Activated naive CD4-positive, alpha-beta T cell treated with anti-CD3 and anti-CD28 coated beads, Interleukin-2, amount 50 U/mL, for 72 hours (primary cell): ENCODE measurements at regions not wholly inside any gene's neighbourhood (a gene's known extent, or its start where the extent isn't known, plus 50 kb on each side); places are given as distances from the start of the nearest gene placed in this dataset.
"Not testable (repeated sequence)": the region's sequence is repeated elsewhere in the genome, so short reads cannot be mapped to it uniquely, and the experiment has no call there.

ENCODE experiments used
- ATAC-seq, 2 donors: fragments of 150-1000 bp; cut with Tn5 transposase; 2 replicates each; pipeline ENCODE4 v1.10.0; 2021; ENCODE audit warnings: mild to moderate bottlenecking in 2 of 2, moderate library complexity in 2 of 2
- DNase-seq, 2 donors: peaks; one replicate each; pipeline ENCODE4 v3.0.0; 2021 to 2022; ENCODE audit warnings: low spot score in 2 of 2
- H3K27ac Mint-ChIP-seq, 2 donors: one replicate each; pipeline ENCODE4 v1.8.0; 2022; ENCODE audit warnings: mild to moderate bottlenecking in 2 of 2, mixed read lengths in 2 of 2
- H3K36me3 Mint-ChIP-seq, 2 donors: one replicate each; pipeline ENCODE4 v1.8.0; 2022; ENCODE audit warnings: mixed read lengths in 2 of 2
- H3K9me3 Mint-ChIP-seq, 2 donors: one replicate each; pipeline ENCODE4 v1.8.0; 2022; ENCODE audit warnings: mixed read lengths in 2 of 2

DNA sequence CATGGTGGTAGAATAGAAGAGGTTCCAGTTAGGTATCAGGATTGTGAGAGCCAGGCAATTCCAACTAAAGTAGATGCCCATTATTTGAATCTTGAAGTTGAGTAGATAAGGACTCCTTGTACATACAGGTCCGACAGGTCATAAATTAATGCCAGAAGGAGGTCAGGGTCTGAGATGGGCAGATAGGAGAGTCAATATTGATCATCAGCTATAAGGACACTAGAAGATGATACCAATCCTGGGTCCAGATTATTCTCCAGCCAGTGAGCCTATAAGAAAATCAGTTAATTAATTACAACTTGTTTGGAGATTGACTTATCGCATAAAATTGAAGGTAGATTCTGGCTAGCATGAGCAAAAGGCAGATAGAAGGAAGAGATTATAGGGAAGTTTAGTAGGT, 378.4 kb upstream of the NAALADL2 start:
- Mint-ChIP-seq H3K27ac (no peak overlapping the region), H3K9me3 (peaks cover 5 to 6% of the 10 kb centered on the region in 2 donors), H3K36me3 (no peaks in the 10 kb centered on the region)
- DNase-seq (no peak), ATAC-seq (no peak)

DNA sequence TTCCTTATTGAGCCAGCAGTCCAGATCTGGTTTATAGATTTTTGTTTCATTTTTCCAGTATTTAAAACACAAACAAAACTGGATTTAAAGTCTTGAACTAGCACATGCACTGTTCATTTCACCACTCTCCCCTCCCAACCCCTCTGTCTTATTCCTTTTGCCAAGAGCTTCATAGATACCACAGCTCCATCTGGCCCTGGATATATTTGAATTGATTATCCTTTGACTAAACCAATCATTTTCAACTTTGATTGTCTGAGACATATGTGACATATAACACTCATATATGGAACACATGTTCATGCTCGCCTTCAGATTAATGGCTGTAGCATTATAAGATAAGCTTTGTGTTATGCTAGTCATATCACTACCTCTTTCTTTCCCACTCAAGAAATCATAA, 376.6 kb upstream of the NAALADL2 start:
- DNase-seq (no peak), ATAC-seq (no peak)
- Mint-ChIP-seq H3K36me3 (no peaks in the 10 kb centered on the region), H3K9me3 (peaks cover 5 to 10% of the 10 kb centered on the region in 2 donors), H3K27ac (no peak overlapping the region)

DNA sequence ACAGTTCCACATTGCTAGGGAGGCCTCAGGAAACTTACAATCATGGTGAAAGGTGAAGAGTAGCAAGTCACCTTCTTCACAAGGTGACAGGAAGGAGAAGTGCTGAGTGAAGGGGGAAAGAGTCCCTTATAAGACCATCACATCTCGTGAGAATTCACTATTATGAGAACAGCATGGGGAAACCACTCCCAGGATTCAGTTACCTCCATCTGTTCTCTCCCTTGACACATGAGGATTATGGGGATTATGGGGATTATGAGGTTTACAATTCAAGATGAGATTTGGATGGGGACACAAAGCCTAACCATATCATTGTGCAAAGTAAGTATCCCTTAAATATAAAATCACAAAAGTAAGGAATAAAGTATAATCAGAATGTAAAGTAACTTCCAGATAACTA, 375.9 kb upstream of the NAALADL2 start:
- Mint-ChIP-seq H3K27ac (no peak overlapping the region), H3K9me3 (peaks cover 5 to 14% of the 10 kb centered on the region in 2 donors)
- no peak for ATAC-seq

DNA sequence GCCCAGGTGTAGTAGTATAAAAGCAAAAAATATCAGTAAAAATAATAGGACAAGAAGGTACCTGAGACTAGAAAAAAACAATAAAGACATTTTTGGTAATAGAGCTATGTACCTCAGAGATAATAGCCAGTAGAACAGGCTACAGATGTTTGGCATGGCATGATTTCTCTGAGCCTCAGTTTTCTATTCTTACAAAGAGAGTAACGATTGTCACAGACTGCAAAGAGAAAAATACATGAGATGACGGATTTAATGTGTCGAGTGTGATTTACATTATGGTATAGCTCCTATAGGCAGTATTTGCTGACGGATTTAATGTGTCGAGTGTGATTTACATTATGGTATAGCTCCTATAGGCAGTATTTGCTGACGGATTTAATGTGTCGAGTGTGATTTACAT, 375.3 kb upstream of the NAALADL2 start:
- not testable (repeated sequence) for ATAC-seq, DNase-seq, H3K27ac Mint-ChIP-seq, H3K36me3 Mint-ChIP-seq
- peaks cover 9 to 18% of the 10 kb centered on the region in 2 donors for H3K9me3 Mint-ChIP-seq

More for the DNA sequence above, 375.9 kb upstream of the NAALADL2 start:
- no peak for DNase-seq
- H3K36me3 Mint-ChIP-seq = no peaks in the 10 kb centered on the region

DNA sequence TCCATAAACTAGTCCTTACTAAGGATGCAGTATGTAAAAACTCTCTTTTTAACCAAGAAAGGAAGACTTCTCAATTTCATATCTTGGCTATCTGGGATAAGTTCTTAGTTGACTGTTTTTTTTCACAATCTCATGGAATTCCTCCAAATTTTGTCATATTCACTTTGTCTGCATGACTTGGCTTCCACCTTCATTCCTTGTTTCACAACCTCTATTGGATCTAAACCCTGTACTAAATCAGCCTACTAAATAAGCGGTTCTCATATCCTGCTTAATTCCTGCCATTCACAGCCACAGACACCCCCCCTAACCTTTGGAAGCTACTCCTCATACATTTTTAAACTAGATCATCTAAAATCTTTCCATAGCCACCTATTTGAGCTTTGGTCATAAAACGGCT, 370.6 kb upstream of the NAALADL2 start:
- H3K9me3 Mint-ChIP-seq = peaks cover 10 to 18% of the 10 kb centered on the region in 2 donors
- DNase-seq = no peak
- peaks cover 0 to 4% of the 10 kb centered on the region in 2 donors for H3K36me3 Mint-ChIP-seq
- ATAC-seq = no peak
- no peak overlapping the region for H3K27ac Mint-ChIP-seq

DNA sequence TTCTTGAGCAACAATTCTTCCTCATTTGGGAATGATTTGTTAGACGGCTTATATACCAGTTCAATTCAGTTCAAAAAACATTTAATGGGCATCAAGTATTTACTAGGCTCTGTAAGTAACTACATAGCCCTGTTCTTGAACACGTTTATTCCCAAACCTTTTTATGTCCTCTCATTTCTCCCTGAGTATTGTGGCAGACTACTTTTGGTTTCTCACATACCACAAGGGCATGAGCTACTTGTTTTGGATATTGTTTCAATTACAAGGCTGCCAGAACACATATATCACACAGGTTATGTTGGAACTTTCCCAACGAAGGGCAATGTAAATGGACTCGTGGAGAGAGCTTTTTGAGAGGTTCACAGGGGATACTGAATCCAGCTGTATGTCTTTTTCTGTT, 363.8 kb upstream of the NAALADL2 start:
- DNase-seq (no peak), ATAC-seq (no peak)
- no peaks in the 10 kb centered on the region for H3K36me3 Mint-ChIP-seq

DNA sequence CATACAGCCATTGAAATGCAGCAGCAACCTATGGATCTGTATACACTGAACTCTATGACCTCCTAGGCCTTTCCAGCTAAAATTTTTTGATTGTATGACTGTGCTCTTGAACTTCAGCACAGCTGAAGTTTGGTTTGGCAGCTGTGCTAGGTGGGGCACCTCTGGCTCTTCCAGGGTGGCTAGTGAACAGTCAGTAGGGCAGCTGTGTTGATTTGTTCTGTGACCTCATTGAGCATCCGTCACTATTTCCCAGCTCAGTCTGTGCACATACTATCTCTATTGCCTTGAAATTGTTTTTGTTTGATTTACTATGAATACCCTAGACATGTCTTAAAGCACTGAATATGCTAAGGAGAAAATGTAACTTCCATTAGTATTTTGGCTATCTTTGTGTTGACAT, 363.2 kb upstream of the NAALADL2 start:
- ATAC-seq (no peak), DNase-seq (no peak)
- H3K27ac Mint-ChIP-seq = no peak overlapping the region
- no peaks in the 10 kb centered on the region for H3K9me3 Mint-ChIP-seq
- no peaks in the 10 kb centered on the region for H3K36me3 Mint-ChIP-seq

More for the DNA sequence above, 363.8 kb upstream of the NAALADL2 start:
- Mint-ChIP-seq H3K27ac (no peak overlapping the region), H3K9me3 (peaks cover 0 to 2% of the 10 kb centered on the region in 2 donors)

DNA sequence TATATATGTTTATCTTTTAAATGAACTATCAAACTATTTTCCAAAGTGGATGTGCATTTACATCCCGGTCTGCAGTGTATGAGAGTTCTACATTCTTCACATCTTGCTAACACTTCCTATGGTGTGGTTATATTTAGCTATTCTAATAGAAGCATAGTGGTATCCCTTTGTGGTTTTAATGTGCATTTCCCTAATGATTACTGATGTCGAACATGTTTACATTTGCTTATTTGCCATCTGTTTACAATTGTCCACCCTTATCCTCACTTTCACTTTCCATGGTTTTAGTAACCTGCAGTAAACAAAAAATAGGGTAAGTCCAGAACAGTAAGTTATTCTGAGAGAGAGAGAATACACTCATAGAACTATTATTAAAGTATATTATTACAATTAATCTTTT, 360.5 kb upstream of the NAALADL2 start:
- no peak overlapping the region for H3K27ac Mint-ChIP-seq
- DNase-seq = no peak
- no peak for ATAC-seq
- no peaks in the 10 kb centered on the region for H3K36me3 Mint-ChIP-seq
- no peaks in the 10 kb centered on the region for H3K9me3 Mint-ChIP-seq

DNA sequence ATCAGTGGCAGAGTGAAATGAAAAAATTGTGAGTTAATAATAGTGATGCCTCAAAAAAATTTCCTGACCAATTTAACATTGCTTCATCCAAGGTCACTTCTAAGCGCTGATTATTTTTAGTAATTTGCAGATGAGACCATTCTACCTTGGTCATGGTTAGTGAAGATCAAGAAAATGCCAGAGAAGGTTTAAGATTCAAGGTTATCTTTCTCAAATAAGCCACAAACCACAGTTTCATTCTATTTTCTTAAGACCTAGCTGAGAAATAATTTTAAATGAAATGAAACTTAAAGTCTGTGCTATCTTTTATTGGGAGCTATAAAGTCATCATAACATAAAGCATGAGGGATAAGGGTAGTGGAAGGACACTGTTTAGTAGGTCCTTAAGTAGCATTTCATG, 353.9 kb upstream of the NAALADL2 start:
- Mint-ChIP-seq H3K9me3 (no peaks in the 10 kb centered on the region), H3K36me3 (no peaks in the 10 kb centered on the region), H3K27ac (no peak overlapping the region)
- no peak for DNase-seq
- ATAC-seq = no peak

DNA sequence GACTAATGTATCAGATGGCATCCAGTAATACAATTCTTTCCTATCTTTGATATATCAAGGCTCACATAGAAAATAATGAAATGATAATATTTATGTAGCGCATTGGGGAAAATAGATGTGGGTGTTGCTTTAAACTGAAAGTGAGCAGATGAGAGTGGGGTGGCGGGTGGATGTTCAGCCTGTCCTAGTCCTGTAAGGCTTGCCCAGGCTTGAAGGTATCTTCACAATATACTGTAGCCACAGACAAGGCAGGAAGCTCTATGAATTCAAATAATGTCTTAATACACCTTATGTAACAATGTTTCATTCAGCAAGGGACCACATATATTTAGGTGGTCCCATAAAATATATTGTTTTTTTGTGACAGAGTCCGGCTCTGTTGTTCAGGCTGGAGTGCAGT, 334.9 kb upstream of the NAALADL2 start:
- DNase-seq (no peak), ATAC-seq (no peak)
- H3K36me3 Mint-ChIP-seq = no peaks in the 10 kb centered on the region
- H3K27ac Mint-ChIP-seq = no peak overlapping the region
- peaks cover 3 to 4% of the 10 kb centered on the region in 2 donors for H3K9me3 Mint-ChIP-seq

DNA sequence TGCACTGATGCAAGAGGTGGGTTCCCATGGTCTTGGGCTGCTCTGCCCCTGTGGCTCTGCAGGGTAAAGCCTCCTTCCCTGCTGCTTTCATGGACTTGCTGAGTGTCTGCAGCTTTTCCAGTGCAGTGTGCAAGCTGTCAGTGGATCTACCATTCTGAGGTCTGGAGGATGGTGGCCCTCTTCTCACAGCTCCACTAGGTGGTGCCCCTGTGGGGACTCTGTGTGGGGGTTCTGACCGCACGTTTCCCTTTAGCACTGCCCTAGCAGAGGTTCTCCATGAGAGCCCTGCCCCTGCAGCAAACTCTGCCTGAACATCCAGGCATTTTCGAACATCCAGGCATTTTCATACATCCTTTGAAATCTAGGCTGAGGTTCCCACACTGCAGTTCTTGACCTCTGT, 329.8 kb upstream of the NAALADL2 start:
- no peak for ATAC-seq
- no peak overlapping the region for H3K27ac Mint-ChIP-seq
- DNase-seq = no peak
- H3K9me3 Mint-ChIP-seq = peaks cover 7 to 12% of the 10 kb centered on the region in 2 donors
- H3K36me3 Mint-ChIP-seq = no peaks in the 10 kb centered on the region

DNA sequence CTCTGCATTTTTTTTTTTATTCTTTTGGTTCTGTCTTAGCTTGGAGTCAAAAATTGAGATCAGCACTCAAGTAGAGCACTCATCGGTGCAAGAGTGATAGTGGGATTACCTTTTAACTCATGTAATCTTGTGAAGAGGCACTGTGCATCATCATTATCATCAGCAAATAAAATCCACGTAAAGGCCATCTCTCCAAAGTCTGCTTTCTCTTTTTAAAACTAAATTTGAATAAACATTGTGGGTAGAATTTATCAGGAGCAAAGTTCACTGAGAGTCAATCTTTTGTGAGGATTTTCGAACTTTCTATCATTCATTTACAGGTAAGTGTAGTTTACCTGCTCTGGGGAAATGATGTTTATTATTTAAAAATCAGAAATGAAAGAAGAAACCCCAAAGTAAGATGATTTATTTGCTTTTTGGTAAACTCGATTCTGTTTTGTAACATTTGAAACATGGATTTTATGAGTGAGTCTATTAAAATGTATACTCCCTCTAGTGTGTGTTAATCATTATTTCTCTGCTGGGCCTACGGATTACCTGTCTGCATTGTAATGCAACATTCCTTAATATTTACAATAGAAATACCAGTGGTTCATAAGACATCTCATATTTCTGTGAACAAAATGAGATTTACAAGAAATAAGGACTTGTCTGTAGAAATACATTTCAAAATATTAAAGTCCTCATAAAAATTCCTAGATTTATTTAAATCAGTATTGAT, 327.7 kb upstream of the NAALADL2 start:
- no peaks in the 10 kb centered on the region for H3K36me3 Mint-ChIP-seq
- DNase-seq = no peak

DNA sequence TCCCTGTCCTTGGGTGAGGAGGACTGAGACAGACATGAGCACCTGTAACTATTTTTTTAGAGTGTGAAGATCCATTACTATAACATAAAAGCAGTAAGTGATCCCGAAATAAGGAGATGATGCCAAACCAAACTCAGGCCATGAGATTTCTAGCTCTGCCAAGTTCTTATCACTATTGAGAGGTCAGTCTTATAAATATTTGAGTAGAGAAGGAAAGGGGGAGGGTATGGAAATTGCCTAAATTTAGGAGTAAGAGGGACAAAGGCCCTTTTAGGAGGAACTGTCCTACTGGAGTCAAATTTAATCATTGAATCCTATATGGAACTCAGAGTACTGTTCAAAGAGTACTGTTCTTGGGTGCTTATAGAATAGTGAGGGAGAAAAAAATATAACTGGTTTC, 326.9 kb upstream of the NAALADL2 start:
- ATAC-seq (no peak), DNase-seq (no peak)
- Mint-ChIP-seq H3K27ac (no peak overlapping the region), H3K36me3 (no peaks in the 10 kb centered on the region), H3K9me3 (peaks cover 4 to 8% of the 10 kb centered on the region in 2 donors)

More for the DNA sequence above, 327.7 kb upstream of the NAALADL2 start:
- H3K9me3 Mint-ChIP-seq = peaks cover 4 to 8% of the 10 kb centered on the region in 2 donors
- H3K27ac Mint-ChIP-seq = no peak overlapping the region
- no peak for ATAC-seq

DNA sequence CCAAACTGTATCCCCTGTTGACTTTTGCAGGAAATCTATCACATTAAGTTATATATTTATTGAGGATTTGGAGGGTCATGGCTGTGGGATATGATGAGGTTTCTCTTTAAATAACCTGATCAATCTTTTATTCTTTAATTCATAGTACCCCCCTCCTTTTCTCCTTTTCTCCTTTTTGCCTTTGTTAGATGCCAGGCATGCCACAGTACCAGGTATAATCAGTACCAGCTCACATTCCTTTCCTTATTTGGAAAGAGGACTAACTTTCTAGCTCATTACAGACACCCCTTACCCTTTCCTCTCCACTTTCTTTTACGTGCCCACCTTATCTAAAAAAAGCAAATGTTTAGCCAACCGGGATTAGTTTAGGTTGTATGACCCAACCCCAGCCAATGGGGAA, 326.4 kb upstream of the NAALADL2 start:
- H3K36me3 Mint-ChIP-seq = no peaks in the 10 kb centered on the region
- H3K9me3 Mint-ChIP-seq = peaks cover 4 to 8% of the 10 kb centered on the region in 2 donors
- no peak overlapping the region for H3K27ac Mint-ChIP-seq
- ATAC-seq (no peak), DNase-seq (no peak)

DNA sequence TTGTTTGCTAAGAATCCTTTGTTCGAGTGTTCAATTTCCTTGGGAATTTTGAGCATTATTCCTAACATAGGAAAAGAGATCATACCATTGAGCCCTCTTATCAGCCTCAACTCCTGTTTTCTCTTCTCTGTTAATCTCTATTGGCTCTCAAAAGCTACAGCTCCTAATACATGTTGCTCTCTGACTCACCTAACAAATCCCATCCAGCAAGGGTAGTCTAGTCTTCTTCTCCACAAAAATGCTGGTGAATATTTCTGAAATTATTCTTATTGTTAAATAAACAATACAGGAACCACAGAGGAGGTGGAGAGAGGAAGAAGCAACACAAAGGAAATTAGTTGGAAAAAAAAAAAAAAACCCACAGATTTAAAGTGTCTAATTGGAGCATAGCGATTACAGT, 325.8 kb upstream of the NAALADL2 start:
- H3K27ac Mint-ChIP-seq = no peak overlapping the region
- no peak for ATAC-seq

DNA sequence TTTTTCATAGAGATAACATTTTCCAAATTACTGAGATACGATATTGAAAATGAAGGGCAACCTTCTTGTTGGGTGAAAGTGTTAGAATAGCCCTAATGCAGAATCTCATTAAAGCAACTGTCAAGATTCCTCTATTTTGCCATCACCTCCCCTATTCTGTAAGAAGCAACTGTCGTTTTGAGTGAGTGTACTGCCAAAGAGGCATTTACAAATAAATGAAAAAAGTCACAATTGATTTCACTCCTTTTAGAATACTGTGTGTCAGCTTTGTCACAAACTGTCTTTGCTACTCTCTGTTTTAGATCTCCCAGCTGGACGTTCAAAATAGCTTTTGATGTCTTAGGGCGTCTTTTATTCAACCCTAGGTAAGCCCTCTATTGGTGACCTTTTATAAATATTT, 322.8 kb upstream of the NAALADL2 start:
- Mint-ChIP-seq H3K36me3 (no peaks in the 10 kb centered on the region), H3K27ac (no peak overlapping the region), H3K9me3 (no peaks in the 10 kb centered on the region)
- DNase-seq = no peak
- ATAC-seq = no peak

More for the DNA sequence above, 325.8 kb upstream of the NAALADL2 start:
- DNase-seq = no peak
- Mint-ChIP-seq H3K36me3 (no peaks in the 10 kb centered on the region), H3K9me3 (peaks cover 4 to 8% of the 10 kb centered on the region in 2 donors)

DNA sequence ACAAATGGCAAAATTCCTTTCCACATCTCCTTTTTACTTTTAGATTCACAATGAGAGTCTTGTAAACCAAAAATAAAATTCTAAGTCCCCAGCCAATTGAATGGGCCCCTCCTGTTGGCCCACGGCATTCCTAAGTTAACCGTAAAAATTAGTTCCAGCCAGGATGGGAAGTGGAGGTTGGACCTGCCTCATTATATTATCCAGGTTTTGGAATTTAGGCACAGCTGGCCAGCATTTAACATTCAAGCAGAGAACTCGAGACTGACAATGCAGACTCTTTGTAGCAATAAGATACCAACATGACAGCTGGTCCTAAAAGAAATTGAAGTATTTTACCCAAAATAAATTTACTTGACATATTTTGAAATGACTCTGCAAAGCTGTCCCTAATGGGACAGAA, 321.0 kb upstream of the NAALADL2 start:
- Mint-ChIP-seq H3K9me3 (no peaks in the 10 kb centered on the region), H3K36me3 (no peaks in the 10 kb centered on the region), H3K27ac (no peak overlapping the region)
- ATAC-seq (no peak), DNase-seq (no peak)

DNA sequence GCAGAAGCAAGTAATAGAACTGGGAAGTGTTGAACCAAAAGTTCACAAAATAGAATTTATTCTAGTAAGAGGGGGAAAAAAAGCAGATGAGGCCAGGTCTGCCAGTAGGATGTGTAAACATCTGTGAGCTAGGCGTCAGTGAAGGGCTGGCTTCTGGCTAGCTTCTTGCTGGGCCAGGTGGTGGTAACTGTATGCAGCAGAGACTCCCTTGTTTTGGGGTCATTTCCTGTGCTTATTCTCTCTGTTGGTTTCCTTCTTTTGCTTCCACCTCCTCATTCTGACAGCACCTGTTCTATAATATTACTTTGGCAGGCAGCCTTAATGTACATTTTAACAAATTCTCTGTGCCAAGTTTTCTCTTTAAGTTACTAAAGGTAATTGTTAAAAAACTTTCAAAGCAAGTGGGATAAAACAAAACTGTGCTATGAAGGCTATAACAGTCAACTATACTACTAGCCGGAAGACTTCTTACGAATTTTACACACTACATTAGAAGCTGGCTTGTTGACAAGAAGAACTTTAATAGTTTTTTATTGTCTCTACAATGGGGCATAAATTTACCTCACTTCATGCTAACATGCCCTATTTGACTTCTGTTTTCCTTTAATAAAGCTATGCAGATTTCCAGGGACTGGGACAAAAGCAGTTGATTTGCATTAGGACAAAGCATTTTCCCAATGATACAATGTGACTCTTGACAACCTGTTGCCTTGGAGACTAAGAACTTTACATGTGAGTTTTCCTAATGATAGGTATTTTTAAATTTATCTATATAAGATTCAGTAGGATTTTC, 318.8 kb upstream of the NAALADL2 start:
- no peaks in the 10 kb centered on the region for H3K36me3 Mint-ChIP-seq
- no peak for ATAC-seq
- no peak overlapping the region for H3K27ac Mint-ChIP-seq
- H3K9me3 Mint-ChIP-seq = no peaks in the 10 kb centered on the region
- no peak for DNase-seq
